HG03108 (cell line): ENCODE measurements at regions not wholly inside any gene's neighbourhood (a gene's known extent, or its start where the extent isn't known, plus 50 kb on each side); places are given as distances from the start of the nearest gene placed in this dataset.
"Not testable (repeated sequence)": the region's sequence is repeated elsewhere in the genome, so short reads cannot be mapped to it uniquely, and the experiment has no call there.

Experiments
- ATAC-seq: cut with Tn5 transposase; IDR thresholded peaks from one replicate; pipeline ENCODE4 v1.9.1; 2021; ENCODE audit warnings: moderate library complexity; ENCODE audit not compliant: unreplicated experiment

- ATAC-seq = not testable (repeated sequence)
Measured at GRCh38 chr3:177871267-177871666, 665.0 kb upstream of the KCNMB2 start.

GRCh38 chr3:177878192-177878591 lies 658.0 kb upstream of the KCNMB2 start:
- ATAC-seq = no peak

DNA sequence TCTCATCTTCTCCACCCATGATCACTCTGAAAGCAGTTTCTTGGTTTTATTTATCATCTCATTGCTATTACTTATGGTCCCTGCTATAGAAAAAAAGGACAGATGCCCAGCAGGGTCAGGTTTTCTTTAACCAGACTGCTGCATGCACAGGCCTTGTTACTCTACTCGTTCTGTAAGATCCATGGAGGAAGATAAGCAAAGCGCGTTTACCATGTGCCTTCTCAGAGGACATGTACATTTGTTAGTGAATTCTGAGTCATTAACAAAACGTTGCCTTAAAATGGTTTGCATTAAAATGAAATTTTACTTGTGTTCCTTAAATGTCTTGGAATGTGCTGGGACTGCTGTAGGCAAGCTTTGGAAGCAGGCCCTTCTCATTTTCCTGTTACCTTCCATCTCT lies 657.3 kb upstream of the KCNMB2 start:
- no peak for ATAC-seq

DNA sequence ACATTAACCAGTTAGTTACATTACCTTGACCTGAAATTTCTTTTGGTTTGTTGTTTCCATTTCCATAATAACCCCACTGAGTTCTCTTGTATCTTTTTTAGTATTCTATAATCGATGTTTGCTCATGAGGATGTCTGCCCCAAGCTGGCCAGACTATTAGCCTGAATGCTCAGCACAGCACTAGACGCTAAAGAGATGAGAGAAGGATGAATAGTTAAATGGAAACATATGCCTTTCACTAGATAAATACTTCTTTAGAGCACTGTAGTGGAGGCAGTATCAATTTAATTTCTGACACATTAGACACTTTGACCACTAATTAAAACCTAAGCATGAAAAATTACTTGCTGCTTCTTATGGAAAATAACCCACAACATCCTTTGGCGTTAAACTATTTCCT lies 654.9 kb upstream of the KCNMB2 start:
- ATAC-seq = no peak

DNA sequence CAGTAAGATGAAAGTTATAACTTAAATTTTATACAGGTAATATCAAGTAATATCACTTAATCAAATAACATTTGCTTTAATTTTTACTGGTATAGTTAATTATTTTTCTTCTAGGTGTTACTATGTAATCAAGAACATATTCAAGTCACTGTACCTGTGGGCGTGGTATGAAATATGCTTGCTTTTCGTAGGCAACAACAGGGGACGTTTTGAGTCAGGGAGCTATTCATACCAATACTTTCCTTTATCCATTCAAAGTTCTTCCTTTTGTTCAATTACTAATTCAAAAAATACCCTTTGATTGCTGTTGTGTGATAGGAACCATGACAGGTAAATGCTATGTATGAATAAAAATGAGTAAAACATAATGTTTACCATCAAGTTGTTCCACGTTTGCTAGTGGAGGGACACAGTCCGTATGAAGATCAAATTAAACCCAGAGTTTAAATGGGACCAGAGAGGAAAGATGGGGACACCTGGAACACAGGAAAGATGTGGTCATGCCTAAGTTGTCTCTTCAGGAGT lies 654.0 kb upstream of the KCNMB2 start:
- ATAC-seq = no peak

GRCh38 chr3:177883091-177883490 lies 653.1 kb upstream of the KCNMB2 start:
- no peak for ATAC-seq

DNA sequence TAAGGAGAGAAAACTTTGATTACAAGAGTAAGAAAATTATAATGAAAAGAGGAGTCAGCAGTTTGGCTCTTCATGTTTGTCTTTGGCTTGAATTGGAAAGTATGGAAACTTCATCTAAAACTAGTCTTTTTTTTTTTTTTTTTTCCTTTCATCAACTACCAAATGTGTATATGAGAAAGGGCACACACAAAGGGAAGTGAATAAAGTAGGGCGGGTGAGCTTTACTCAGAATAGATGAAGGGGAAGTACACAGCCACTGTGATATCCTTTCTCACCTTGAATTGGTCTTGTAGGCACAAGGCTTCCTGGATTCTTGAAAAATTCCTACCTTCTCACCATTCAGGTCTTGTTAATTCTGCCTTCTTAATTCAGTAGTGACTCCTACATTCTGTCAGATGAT lies 652.3 kb upstream of the KCNMB2 start:
- ATAC-seq = no peak

DNA sequence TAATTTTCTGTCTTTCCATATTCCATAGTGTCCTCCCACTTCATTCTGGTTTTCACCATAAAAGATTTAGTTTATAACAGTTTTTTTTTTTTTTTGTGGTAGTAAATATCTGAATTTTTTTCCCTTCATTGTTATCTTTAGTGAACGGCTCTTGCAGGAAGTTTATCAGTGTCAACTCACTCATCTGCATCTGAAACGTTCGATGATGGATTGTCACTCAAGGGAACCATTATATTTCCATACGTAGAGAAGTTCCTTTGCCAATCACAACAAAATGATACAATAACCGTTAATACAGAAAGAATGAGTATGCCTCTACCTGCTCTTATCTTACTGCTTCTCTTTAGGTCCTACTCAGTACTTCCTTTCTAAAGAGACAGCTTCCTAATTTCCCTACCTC lies 651.2 kb upstream of the KCNMB2 start:
- ATAC-seq = no peak

- no peak for ATAC-seq
Measured at GRCh38 chr3:177886501-177886900, 649.7 kb upstream of the KCNMB2 start.

DNA sequence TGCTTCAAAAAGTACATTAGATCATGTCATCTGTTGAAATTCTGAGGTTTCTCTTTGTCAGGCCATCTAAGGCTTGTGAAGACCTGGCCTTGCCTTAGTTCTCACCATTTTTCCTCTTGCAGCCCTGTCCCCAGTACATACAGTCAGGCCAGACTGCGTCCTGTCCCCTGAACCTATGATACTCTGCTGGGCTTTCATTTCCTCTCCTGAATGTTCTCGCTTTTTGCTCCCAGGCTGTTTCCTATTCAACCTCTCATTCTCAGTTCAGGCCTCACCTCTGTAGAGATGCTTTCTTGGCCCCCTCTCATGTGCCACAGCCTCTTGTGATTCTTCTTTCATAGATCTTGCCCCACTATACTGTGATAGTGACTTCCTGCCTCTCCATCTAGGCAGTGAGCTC lies 648.8 kb upstream of the KCNMB2 start:
- ATAC-seq = no peak

- ATAC-seq = no peak
Measured at GRCh38 chr3:177889161-177889560, 647.1 kb upstream of the KCNMB2 start.

DNA sequence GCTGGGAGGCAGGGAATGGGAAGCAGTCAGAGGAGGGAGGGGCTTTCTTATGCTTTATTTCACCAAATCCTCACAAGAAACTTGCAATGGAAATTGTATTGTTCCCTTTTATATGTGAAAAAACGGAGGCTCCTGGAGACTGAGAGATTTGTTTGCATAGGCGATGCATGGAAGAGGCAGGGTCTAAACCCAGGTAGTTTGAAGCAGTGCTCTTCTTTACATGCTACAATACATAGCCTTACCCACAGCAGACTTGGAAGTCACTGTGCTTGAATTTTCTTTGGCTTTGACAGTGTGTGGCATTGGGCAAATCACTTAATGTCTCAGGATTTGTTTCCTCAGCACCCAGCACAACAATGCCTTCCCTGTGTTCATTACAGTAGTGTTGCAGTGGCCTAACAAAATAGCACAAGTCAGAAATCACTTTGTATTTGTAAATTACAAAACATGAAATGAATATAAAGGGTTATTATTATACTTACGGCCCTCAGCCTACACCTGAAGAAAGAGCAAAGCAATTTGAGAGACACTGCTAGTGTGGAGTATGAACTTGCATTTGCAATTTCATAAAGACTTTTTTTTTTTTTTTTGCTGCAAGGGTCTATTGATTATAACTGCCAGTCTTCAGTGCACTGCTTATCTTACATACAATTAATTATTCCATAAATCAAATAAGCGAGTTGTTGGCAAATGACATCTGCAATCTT lies 646.4 kb upstream of the KCNMB2 start:
- no peak for ATAC-seq

GRCh38 chr3:177890359-177890683 lies 645.9 kb upstream of the KCNMB2 start:
- no peak for ATAC-seq

DNA sequence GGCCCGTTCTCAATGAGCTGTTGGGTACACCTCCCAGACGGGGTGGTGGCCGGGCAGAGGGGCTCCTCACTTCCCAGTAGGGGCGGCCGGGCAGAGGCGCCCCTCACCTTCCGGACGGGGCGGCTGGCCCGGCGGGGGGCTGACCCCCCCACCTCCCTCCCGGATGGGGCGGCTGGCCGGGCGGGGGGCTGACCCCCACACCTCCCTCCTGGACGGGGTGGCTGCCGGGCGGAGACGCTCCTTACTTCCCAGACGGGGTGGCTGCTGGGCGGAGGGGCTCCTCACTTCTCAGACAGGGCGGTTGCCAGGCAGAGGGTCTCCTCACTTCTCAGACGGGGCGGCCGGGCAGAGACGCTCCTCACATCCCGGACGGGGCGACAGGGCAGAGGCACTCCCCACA lies 644.7 kb upstream of the KCNMB2 start:
- ATAC-seq = not testable (repeated sequence)

DNA sequence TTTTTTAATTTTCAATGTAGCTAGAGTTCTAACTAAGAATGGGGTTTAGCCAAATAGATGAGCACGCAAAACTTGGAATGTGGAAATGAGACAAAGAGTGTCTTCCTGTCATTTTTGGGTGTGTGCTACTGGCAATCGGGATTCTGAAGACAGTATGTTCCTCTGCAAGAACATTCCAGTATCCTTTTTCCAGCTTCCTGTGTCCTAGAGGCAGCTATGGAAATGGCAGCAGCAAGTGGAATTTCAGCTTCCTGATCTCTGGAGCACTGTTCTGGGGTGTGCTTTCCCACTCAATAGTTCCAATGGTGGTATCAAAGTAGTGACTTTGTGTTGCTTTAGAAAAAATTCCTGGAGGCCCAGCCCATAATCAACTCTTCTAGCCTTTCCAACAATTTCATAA lies 642.9 kb upstream of the KCNMB2 start:
- ATAC-seq = no peak

- no peak for ATAC-seq
Measured at GRCh38 chr3:177894081-177894728, 642.0 kb upstream of the KCNMB2 start.

DNA sequence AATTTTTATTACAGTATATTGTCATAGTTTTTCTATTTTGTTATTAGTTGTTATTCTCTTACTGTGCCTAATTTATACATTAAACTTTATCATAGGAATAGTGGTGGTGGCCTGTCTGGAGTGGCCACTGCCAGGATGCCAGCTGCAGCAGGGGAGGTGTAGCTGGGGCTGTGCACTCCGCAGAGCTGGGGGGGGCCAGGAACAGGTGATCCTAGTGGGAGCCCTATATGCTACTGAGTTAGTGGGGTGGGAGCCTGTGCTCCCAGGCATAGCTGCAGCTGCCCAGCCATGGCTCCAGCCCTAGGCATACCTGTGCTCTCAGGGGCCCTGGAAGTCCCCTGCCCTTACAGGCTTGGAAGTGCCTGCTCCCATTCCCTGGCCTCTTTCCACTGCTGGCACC lies 638.1 kb upstream of the KCNMB2 start:
- no peak for ATAC-seq

GRCh38 chr3:177899275-177900067 lies 636.8 kb upstream of the KCNMB2 start:
- no peak for ATAC-seq

- no peak for ATAC-seq
Measured at GRCh38 chr3:177902876-177903275, 633.4 kb upstream of the KCNMB2 start.

GRCh38 chr3:177904621-177905020 lies 631.6 kb upstream of the KCNMB2 start:
- ATAC-seq = no peak

DNA sequence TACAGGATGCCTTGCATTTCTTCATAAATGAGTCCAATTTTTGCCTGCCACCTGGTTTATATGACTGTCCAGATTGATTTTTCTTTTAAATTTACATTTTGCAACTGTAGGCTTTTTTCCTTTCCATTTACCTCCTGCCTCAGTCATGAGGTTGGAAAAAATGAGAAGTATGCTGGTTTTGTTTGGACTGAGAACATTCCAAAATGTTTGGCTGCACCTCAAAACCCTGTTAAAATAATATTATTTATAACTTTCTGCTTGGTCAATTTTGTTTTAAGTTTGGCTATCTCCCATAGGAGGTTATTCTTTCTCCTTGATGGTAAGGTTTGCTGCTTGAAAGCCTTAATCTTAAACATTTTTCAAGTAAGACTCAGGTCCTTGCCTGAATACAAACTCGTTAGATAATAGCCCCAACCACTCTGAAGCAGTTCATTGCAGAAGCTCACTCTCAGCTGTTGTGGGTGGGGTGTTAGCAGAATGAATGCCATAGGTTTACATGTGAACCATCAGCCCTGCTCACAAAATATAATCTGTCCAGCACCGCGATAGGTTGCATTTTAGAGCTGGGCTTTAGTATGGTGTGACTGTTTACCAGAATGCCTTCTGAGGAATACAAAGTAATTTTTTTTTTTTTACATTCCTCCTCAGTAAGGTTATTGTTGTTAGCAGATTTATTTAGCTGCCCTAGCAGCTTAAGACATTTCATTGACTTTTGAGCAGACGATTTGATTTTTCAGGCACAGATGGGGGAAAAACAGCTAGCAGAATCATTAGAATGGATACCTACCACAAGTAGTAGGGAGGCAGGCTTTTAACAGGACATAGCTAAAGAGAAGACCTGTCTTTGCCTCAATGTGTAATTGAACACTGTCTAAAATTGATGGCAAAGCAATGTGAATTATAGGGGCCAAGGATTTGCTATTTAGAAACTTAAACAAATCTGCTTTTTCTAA lies 630.8 kb upstream of the KCNMB2 start:
- ATAC-seq = no peak
